Activated CD4-positive, CD25-positive, alpha-beta regulatory T cell treated with anti-CD3 and anti-CD28 coated beads, Interleukin-2, amount 50 U/mL, for 16 hours (primary cell): ENCODE measurements at regions not wholly inside any gene's neighbourhood (a gene's known extent, or its start where the extent isn't known, plus 50 kb on each side); places are given as distances from the start of the nearest gene placed in this dataset.
A peak's percentile ranks its signal among the peaks of the same experiment; 100 is the strongest.

Experiments used
- DNase-seq: peaks from one replicate; pipeline ENCODE4 v3.0.0-alpha.2; 2020; ENCODE audit warnings: low read depth, low spot score

GRCh38 chr6:225907-226306 lies 66.4 kb upstream of the DUSP22 start:
- DNase-seq = no peak

GRCh38 chr6:226516-227073 lies 65.7 kb upstream of the DUSP22 start:
- DNase-seq = no peak

- no peak for DNase-seq
Measured at GRCh38 chr6:227074-227782, 65.1 kb upstream of the DUSP22 start.

- no peak for DNase-seq
Measured at GRCh38 chr6:227812-228338, 64.4 kb upstream of the DUSP22 start.

- no peak for DNase-seq
Measured at GRCh38 chr6:228881-229651, 63.2 kb upstream of the DUSP22 start.

- DNase-seq = no peak
Measured at GRCh38 chr6:231779-232178, 60.5 kb upstream of the DUSP22 start.

GRCh38 chr6:232982-233640 lies 59.2 kb upstream of the DUSP22 start:
- no peak for DNase-seq

GRCh38 chr6:234706-235372 lies 57.4 kb upstream of the DUSP22 start:
- no peak for DNase-seq

- peak; percentile 34 for DNase-seq
Measured at GRCh38 chr6:235763-236360, 56.4 kb upstream of the DUSP22 start.

GRCh38 chr6:236519-236918 lies 55.8 kb upstream of the DUSP22 start:
- no peak for DNase-seq

GRCh38 chr6:240151-240550 lies 52.1 kb upstream of the DUSP22 start:
- DNase-seq = no peak

- no peak for DNase-seq
Measured at GRCh38 chr6:241336-241865, 50.9 kb upstream of the DUSP22 start.
